ENCODE measurements at regions not wholly inside any gene's neighbourhood (a gene's known extent, or its start where the extent isn't known, plus 50 kb on each side); places are given as distances from the start of the nearest gene placed in this dataset.

DNA sequence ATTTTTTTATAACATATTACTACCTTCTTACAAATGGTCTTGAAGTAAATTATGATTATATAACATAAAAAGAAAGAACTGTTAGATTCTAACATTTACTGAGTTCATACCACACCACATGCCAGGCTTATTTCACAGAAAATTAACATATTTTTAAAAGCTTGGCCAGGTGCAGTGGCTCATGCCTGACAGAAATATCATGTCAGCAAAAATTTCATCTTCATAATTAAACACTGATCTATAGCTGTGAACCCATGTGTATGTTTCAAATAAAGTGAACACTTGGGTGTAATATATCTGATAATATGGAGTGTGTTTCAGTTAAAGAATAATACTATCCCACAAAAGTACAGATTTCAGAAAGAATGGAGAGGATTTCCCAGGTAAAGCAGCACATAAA lies 296.5 kb downstream of the SI start:
- TF ChIP-seq, protein P1, sequence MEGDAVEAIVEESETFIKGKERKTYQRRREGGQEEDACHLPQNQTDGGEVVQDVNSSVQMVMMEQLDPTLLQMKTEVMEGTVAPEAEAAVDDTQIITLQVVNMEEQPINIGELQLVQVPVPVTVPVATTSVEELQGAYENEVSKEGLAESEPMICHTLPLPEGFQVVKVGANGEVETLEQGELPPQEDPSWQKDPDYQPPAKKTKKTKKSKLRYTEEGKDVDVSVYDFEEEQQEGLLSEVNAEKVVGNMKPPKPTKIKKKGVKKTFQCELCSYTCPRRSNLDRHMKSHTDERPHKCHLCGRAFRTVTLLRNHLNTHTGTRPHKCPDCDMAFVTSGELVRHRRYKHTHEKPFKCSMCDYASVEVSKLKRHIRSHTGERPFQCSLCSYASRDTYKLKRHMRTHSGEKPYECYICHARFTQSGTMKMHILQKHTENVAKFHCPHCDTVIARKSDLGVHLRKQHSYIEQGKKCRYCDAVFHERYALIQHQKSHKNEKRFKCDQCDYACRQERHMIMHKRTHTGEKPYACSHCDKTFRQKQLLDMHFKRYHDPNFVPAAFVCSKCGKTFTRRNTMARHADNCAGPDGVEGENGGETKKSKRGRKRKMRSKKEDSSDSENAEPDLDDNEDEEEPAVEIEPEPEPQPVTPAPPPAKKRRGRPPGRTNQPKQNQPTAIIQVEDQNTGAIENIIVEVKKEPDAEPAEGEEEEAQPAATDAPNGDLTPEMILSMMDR (conservative IDR thresholded peaks at IDR 0.05; ENCODE audit: low read depth, low read length) = no peak
- Histone ChIP-seq H3K4me2 (no peak overlapping the region), H3K4me3 (IDR thresholded peaks at IDR 0.05; ENCODE audit: insufficient read depth, low read depth, low read length) (no peak overlapping the region), H3K36me3 (ENCODE audit: insufficient read depth) (no peaks in the 10 kb centered on the region), H3K4me1 (ENCODE audit: low read depth, poor library complexity, severe bottlenecking) (peaks cover 4% of the 10 kb centered on the region), H3K27ac (no peak overlapping the region), H2AFZ (ENCODE audit: low read depth) (no peak overlapping the region), H3K27me3 (ENCODE audit: insufficient read depth, low read depth) (no peaks in the 10 kb centered on the region), H3K79me2 (ENCODE audit: insufficient read depth, low read depth) (no peaks in the 10 kb centered on the region), H4K20me1 (ENCODE audit: insufficient read depth) (no peaks in the 10 kb centered on the region), H3K9ac (no peak overlapping the region)

- Histone ChIP-seq H2AFZ (ENCODE audit: low read depth) (no peak overlapping the region), H3K36me3 (ENCODE audit: insufficient read depth) (no peaks in the 10 kb centered on the region), H3K9ac (no peak overlapping the region), H4K20me1 (ENCODE audit: insufficient read depth) (no peaks in the 10 kb centered on the region), H3K4me3 (IDR thresholded peaks at IDR 0.05; ENCODE audit: insufficient read depth, low read depth, low read length) (no peak overlapping the region), H3K27me3 (ENCODE audit: insufficient read depth, low read depth) (no peaks in the 10 kb centered on the region), H3K4me1 (ENCODE audit: low read depth, poor library complexity, severe bottlenecking) (peaks cover 4% of the 10 kb centered on the region), H3K79me2 (ENCODE audit: insufficient read depth, low read depth) (no peaks in the 10 kb centered on the region), H3K4me2 (no peak overlapping the region), H3K27ac (no peak overlapping the region)
- TF ChIP-seq, protein P1 (conservative IDR thresholded peaks at IDR 0.05; ENCODE audit: low read depth, low read length) = no peak
These were observed 298.5 kb downstream of the SI start for GRCh38 chr3:164779816-164780215.

GRCh38 chr3:164752812-164753211 lies 325.5 kb downstream of the SI start:
- Histone ChIP-seq H3K27ac (no peak overlapping the region), H3K79me2 (ENCODE audit: insufficient read depth, low read depth) (no peaks in the 10 kb centered on the region), H4K20me1 (ENCODE audit: insufficient read depth) (no peaks in the 10 kb centered on the region), H2AFZ (ENCODE audit: low read depth) (no peak overlapping the region), H3K9ac (no peak overlapping the region), H3K4me3 (IDR thresholded peaks at IDR 0.05; ENCODE audit: insufficient read depth, low read depth, low read length) (no peak overlapping the region), H3K4me2 (no peak overlapping the region), H3K36me3 (ENCODE audit: insufficient read depth) (no peaks in the 10 kb centered on the region), H3K4me1 (ENCODE audit: low read depth, poor library complexity, severe bottlenecking) (no peaks in the 10 kb centered on the region), H3K27me3 (ENCODE audit: insufficient read depth, low read depth) (no peaks in the 10 kb centered on the region)
- TF ChIP-seq, protein P1 (conservative IDR thresholded peaks at IDR 0.05; ENCODE audit: low read depth, low read length) = no peak

DNA sequence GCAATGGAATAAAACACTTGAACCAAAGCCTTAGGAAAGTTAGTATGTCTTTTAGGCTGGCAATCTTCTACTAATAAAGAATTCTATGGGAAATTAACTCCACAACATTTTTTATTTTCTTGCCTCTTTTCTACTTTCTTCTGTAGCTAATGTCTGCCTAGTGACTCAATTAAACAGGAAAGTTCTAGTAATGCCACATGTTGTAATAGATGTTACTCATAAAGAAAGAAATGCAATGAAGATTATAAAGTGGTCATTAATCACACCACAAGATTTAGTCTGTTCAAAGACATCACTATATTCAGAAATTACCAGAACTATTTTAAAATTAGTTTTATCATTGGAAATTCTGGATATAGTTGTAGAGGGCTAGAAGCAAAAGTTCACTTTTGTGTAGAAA lies 329.7 kb downstream of the SI start:
- no peaks in the 10 kb centered on the region for H4K20me1 ChIP-seq (ENCODE audit: insufficient read depth)
- no peak overlapping the region for H3K9ac ChIP-seq
- H3K27ac ChIP-seq = no peak overlapping the region
- no peaks in the 10 kb centered on the region for H3K36me3 ChIP-seq (ENCODE audit: insufficient read depth)
- H3K4me3 ChIP-seq (IDR thresholded peaks at IDR 0.05; ENCODE audit: insufficient read depth, low read depth, low read length) = no peak overlapping the region
- H2AFZ ChIP-seq (ENCODE audit: low read depth) = no peak overlapping the region
- H3K4me2 ChIP-seq = no peak overlapping the region
- no peaks in the 10 kb centered on the region for H3K79me2 ChIP-seq (ENCODE audit: insufficient read depth, low read depth)
- TF ChIP-seq, protein P1 (conservative IDR thresholded peaks at IDR 0.05; ENCODE audit: low read depth, low read length) = no peak
- H3K4me1 ChIP-seq (ENCODE audit: low read depth, poor library complexity, severe bottlenecking) = no peaks in the 10 kb centered on the region
- no peaks in the 10 kb centered on the region for H3K27me3 ChIP-seq (ENCODE audit: insufficient read depth, low read depth)

Measured in KMS-11 (cell line).